ENCODE measurements at regions not wholly inside any gene's neighbourhood (a gene's known extent, or its start where the extent isn't known, plus 50 kb on each side); places are given as distances from the start of the nearest gene placed in this dataset.

DNA sequence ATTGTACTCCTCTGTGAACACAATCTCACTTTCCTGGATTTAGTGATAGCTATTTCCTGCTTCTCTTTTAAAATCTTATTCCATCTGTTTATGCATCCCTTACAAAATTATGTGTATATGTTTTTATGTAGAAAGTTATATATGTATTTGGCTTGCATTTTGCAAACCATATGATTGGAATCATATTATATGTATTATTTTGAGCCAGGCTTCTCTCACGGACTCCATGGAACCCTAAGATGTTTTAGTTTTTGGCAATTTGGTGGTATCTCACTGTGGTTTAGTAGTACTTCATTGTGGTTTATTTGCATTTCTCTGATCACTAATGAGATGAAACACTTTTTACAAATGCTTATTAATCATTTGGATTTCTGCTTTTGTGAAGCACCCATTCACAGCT, 507.3 kb upstream of the KIRREL3 start:
- no peak for TF ChIP-seq EZH2 (IDR thresholded peaks at IDR 0.05; ENCODE audit: insufficient read depth, low read length)
- TF ChIP-seq, protein P1, sequence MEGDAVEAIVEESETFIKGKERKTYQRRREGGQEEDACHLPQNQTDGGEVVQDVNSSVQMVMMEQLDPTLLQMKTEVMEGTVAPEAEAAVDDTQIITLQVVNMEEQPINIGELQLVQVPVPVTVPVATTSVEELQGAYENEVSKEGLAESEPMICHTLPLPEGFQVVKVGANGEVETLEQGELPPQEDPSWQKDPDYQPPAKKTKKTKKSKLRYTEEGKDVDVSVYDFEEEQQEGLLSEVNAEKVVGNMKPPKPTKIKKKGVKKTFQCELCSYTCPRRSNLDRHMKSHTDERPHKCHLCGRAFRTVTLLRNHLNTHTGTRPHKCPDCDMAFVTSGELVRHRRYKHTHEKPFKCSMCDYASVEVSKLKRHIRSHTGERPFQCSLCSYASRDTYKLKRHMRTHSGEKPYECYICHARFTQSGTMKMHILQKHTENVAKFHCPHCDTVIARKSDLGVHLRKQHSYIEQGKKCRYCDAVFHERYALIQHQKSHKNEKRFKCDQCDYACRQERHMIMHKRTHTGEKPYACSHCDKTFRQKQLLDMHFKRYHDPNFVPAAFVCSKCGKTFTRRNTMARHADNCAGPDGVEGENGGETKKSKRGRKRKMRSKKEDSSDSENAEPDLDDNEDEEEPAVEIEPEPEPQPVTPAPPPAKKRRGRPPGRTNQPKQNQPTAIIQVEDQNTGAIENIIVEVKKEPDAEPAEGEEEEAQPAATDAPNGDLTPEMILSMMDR (IDR thresholded peaks at IDR 0.05; ENCODE audit: insufficient read depth, low read depth, low read length), result no peak

Measured in astrocyte (in vitro differentiated cells and primary cell).